Nephron progenitor cell (in vitro differentiated cells): ENCODE measurements at regions not wholly inside any gene's neighbourhood (a gene's known extent, or its start where the extent isn't known, plus 50 kb on each side); places are given as distances from the start of the nearest gene placed in this dataset.
A peak's percentile ranks its signal among the peaks of the same experiment; 100 is the strongest.

Source experiments
- DNase-seq: peaks from one replicate; pipeline ENCODE4 v3.0.0; 2021
- H3K27ac Mint-ChIP-seq: 2 replicates; pipeline ENCODE4 v1.8.0; 2021; ENCODE audit warnings: mild to moderate bottlenecking, moderate library complexity, mixed read lengths
- H3K27me3 Mint-ChIP-seq: 2 replicates; pipeline ENCODE4 v1.8.0; 2021; ENCODE audit warnings: mild to moderate bottlenecking, low read depth, mixed read lengths; ENCODE audit not compliant: poor library complexity
- H3K36me3 Mint-ChIP-seq: 2 replicates; pipeline ENCODE4 v1.8.0; 2021; ENCODE audit warnings: low read depth, mixed read lengths
- H3K4me1 Mint-ChIP-seq: 2 replicates; pipeline ENCODE4 v1.8.0; 2021; ENCODE audit warnings: mixed read lengths
- H3K4me3 Mint-ChIP-seq: 2 replicates; pipeline ENCODE4 v1.8.0; 2021; ENCODE audit warnings: mild to moderate bottlenecking, moderate library complexity, mixed read lengths
- H3K9me3 Mint-ChIP-seq: 2 replicates; pipeline ENCODE4 v1.8.0; 2021; ENCODE audit warnings: mild to moderate bottlenecking, moderate library complexity, mixed read lengths
- TF ChIP-seq, protein P1 (sequence below): fragments of 200-600 bp; sonication (generic); IDR thresholded peaks from 2 replicates; pipeline ENCODE4 v1.5.0; 2021; ENCODE audit warnings: antibody characterized with exemption

- peaks cover 22% of the 10 kb centered on the region for H3K4me1 Mint-ChIP-seq
- no peaks in the 10 kb centered on the region for H3K27me3 Mint-ChIP-seq
- no peak overlapping the region for H3K4me3 Mint-ChIP-seq
- no peaks in the 10 kb centered on the region for H3K36me3 Mint-ChIP-seq
- TF ChIP-seq, protein P1, sequence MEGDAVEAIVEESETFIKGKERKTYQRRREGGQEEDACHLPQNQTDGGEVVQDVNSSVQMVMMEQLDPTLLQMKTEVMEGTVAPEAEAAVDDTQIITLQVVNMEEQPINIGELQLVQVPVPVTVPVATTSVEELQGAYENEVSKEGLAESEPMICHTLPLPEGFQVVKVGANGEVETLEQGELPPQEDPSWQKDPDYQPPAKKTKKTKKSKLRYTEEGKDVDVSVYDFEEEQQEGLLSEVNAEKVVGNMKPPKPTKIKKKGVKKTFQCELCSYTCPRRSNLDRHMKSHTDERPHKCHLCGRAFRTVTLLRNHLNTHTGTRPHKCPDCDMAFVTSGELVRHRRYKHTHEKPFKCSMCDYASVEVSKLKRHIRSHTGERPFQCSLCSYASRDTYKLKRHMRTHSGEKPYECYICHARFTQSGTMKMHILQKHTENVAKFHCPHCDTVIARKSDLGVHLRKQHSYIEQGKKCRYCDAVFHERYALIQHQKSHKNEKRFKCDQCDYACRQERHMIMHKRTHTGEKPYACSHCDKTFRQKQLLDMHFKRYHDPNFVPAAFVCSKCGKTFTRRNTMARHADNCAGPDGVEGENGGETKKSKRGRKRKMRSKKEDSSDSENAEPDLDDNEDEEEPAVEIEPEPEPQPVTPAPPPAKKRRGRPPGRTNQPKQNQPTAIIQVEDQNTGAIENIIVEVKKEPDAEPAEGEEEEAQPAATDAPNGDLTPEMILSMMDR: no peak
- no peak overlapping the region for H3K27ac Mint-ChIP-seq
- no peak for DNase-seq
- H3K9me3 Mint-ChIP-seq: no peaks in the 10 kb centered on the region
These were observed 199.2 kb downstream of the S1PR1 start for GRCh38 chr1:101435831-101436511.

- TF ChIP-seq, protein P1: no peak
- no peak for DNase-seq
These were observed 201.0 kb downstream of the S1PR1 start for GRCh38 chr1:101437800-101438199.

DNA sequence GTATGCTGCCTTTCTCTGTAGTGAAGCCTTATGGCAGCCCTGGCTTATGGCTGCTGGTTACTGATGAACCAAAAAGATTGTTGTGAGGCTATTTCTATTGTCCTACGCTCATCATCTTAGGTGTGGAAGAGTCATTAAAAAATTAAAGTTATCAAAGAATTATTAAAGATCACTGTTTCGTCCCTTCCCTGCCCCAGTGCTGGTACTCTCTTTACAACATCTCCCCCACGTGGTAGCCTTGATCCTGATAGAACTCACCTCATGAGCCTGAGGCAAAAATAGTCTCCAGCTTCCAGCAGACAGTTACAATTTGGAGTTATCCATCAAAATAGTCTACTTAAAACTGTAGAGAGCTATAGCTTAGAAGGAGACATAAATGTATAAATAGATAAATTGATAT, 201.5 kb downstream of the S1PR1 start:
- TF ChIP-seq, protein P1: peak; percentile 32
- Mint-ChIP-seq H3K4me1 (peaks cover 22% of the 10 kb centered on the region), H3K27me3 (no peaks in the 10 kb centered on the region), H3K9me3 (no peaks in the 10 kb centered on the region), H3K4me3 (no peak overlapping the region), H3K27ac (no peak overlapping the region), H3K36me3 (no peaks in the 10 kb centered on the region)
- DNase-seq: no peak

More at GRCh38 chr1:101437800-101438199, 201.0 kb downstream of the S1PR1 start:
- no peaks in the 10 kb centered on the region for H3K9me3 Mint-ChIP-seq
- H3K4me3 Mint-ChIP-seq: no peak overlapping the region
- H3K27me3 Mint-ChIP-seq: no peaks in the 10 kb centered on the region
- peaks cover 22% of the 10 kb centered on the region for H3K4me1 Mint-ChIP-seq
- H3K27ac Mint-ChIP-seq: no peak overlapping the region
- no peaks in the 10 kb centered on the region for H3K36me3 Mint-ChIP-seq

DNA sequence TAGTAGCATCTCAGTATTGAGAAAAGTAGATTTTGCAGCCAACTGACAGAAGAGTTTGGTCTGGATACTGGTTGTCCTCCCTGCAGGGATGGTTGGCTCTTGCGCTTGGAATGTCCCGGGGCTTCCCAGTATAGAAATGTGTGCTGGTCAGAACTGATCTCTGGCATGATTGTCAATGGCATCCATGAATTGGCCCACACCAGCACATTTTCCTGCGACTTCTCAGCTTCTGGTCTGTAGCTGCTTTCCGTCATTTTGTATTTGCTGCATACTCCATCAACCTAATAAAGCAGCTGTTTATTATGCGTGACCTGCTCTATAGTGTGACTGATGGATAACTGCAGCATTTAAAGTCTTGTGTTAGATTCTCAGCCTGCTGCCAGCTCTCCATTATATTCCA, 203.7 kb downstream of the S1PR1 start:
- H3K27ac Mint-ChIP-seq: no peak overlapping the region
- TF ChIP-seq, protein P1: no peak
- no peaks in the 10 kb centered on the region for H3K9me3 Mint-ChIP-seq
- no peaks in the 10 kb centered on the region for H3K36me3 Mint-ChIP-seq
- no peaks in the 10 kb centered on the region for H3K27me3 Mint-ChIP-seq
- H3K4me3 Mint-ChIP-seq: no peak overlapping the region
- DNase-seq: no peak
- peaks cover 20% of the 10 kb centered on the region for H3K4me1 Mint-ChIP-seq

- no peak overlapping the region for H3K4me3 Mint-ChIP-seq
- H3K36me3 Mint-ChIP-seq: no peaks in the 10 kb centered on the region
- no peak for DNase-seq
- no peak overlapping the region for H3K27ac Mint-ChIP-seq
- TF ChIP-seq, protein P1: no peak
- H3K4me1 Mint-ChIP-seq: peaks cover 8% of the 10 kb centered on the region
- no peaks in the 10 kb centered on the region for H3K9me3 Mint-ChIP-seq
- H3K27me3 Mint-ChIP-seq: no peaks in the 10 kb centered on the region
These were observed 207.6 kb downstream of the S1PR1 start for GRCh38 chr1:101444381-101444780.
